ENCODE measurements at regions not wholly inside any gene's neighbourhood (a gene's known extent, or its start where the extent isn't known, plus 50 kb on each side); places are given as distances from the start of the nearest gene placed in this dataset.
A peak's percentile ranks its signal among the peaks of the same experiment; 100 is the strongest.

GRCh38 chr13:39269004-39269403 is 230.7 kb downstream of the NHLRC3 start:
- CTCF ChIA-PET: no interaction called here
- Mint-ChIP-seq H3K27me3 (peaks cover 0 to 10% of the 10 kb centered on the region in 2 donors), H3K4me3 (no peak overlapping the region)

GRCh38 chr13:39269411-39269810 is 231.2 kb downstream of the NHLRC3 start:
- DNase-seq: no peak
- Mint-ChIP-seq H3K4me3 (no peak overlapping the region), H3K4me1 (no peaks in the 10 kb centered on the region), H3K9me3 (peaks cover 0 to 5% (median 0%) of the 10 kb centered on the region in 5 donors), H3K36me3 (no peaks in the 10 kb centered on the region), H3K27ac (no peak overlapping the region), H3K27me3 (peaks cover 0 to 10% of the 10 kb centered on the region in 2 donors)
- no peaks in the 10 kb centered on the region for H3K9me3 ChIP-seq (ENCODE audit: low read length)
- H3K27me3 ChIP-seq (ENCODE audit: insufficient read depth, low read length, poor library complexity, severe bottlenecking): no peaks in the 10 kb centered on the region
- H3K27ac ChIP-seq (ENCODE audit: low read depth, low read length): no peak overlapping the region
- ChIA-PET POLR2A (no interaction called here), CTCF (no interaction called here)
- H3K4me3 ChIP-seq (ENCODE audit: low read length): no peak overlapping the region
- H3K36me3 ChIP-seq (ENCODE audit: insufficient read depth, low read length): no peaks in the 10 kb centered on the region
- H3K4me1 ChIP-seq (ENCODE audit: insufficient read depth, low read length): no peaks in the 10 kb centered on the region

More at GRCh38 chr13:39269004-39269403, 230.7 kb downstream of the NHLRC3 start:
- POLR2A ChIA-PET: no interaction called here
- Mint-ChIP-seq H3K4me1 (no peaks in the 10 kb centered on the region), H3K9me3 (peaks cover 0 to 5% (median 0%) of the 10 kb centered on the region in 5 donors), H3K27ac (no peak overlapping the region), H3K36me3 (no peaks in the 10 kb centered on the region)
- no peaks in the 10 kb centered on the region for H3K9me3 ChIP-seq (ENCODE audit: low read length)
- no peaks in the 10 kb centered on the region for H3K36me3 ChIP-seq (ENCODE audit: insufficient read depth, low read length)
- no peak for DNase-seq
- no peaks in the 10 kb centered on the region for H3K27me3 ChIP-seq (ENCODE audit: insufficient read depth, low read length, poor library complexity, severe bottlenecking)
- no peak overlapping the region for H3K27ac ChIP-seq (ENCODE audit: low read depth, low read length)
- no peak overlapping the region for H3K4me3 ChIP-seq (ENCODE audit: low read length)
- H3K4me1 ChIP-seq (ENCODE audit: insufficient read depth, low read length): no peaks in the 10 kb centered on the region

GRCh38 chr13:39272994-39273393 is 234.7 kb downstream of the NHLRC3 start:
- Histone ChIP-seq H3K27me3 (ENCODE audit: insufficient read depth, low read length, poor library complexity, severe bottlenecking) (no peaks in the 10 kb centered on the region), H3K27ac (ENCODE audit: low read depth, low read length) (no peak overlapping the region), H3K4me3 (ENCODE audit: low read length) (no peak overlapping the region), H3K36me3 (ENCODE audit: insufficient read depth, low read length) (no peaks in the 10 kb centered on the region), H3K9me3 (ENCODE audit: low read length) (no peaks in the 10 kb centered on the region), H3K4me1 (ENCODE audit: insufficient read depth, low read length) (no peaks in the 10 kb centered on the region)
- no peak overlapping the region for H3K4me3 Mint-ChIP-seq
- ChIA-PET CTCF (no interaction called here), POLR2A (no interaction called here)
- H3K27me3 Mint-ChIP-seq: peaks cover 0 to 7% of the 10 kb centered on the region in 2 donors
- H3K9me3 Mint-ChIP-seq: peaks cover 0 to 2% (median 0%) of the 10 kb centered on the region in 5 donors
- no peaks in the 10 kb centered on the region for H3K4me1 Mint-ChIP-seq
- DNase-seq: no peak
- no peaks in the 10 kb centered on the region for H3K36me3 Mint-ChIP-seq
- no peak overlapping the region for H3K27ac Mint-ChIP-seq

- no peaks in the 10 kb centered on the region for H3K4me1 Mint-ChIP-seq
- ChIA-PET POLR2A (no interaction called here), CTCF (interaction anchor here (1.0 kb wide), 1 partner anchor 13 kb away, joined by 3 read pairs; no protein-coding TSS in a partner anchor)
- peaks cover 0 to 7% of the 10 kb centered on the region in 2 donors for H3K27me3 Mint-ChIP-seq
- Histone ChIP-seq H3K9me3 (ENCODE audit: low read length) (no peaks in the 10 kb centered on the region), H3K36me3 (ENCODE audit: insufficient read depth, low read length) (no peaks in the 10 kb centered on the region), H3K4me3 (ENCODE audit: low read length) (no peak overlapping the region), H3K27me3 (ENCODE audit: insufficient read depth, low read length, poor library complexity, severe bottlenecking) (no peaks in the 10 kb centered on the region), H3K4me1 (ENCODE audit: insufficient read depth, low read length) (no peaks in the 10 kb centered on the region), H3K27ac (ENCODE audit: low read depth, low read length) (no peak overlapping the region)
- no peak for DNase-seq
- H3K27ac Mint-ChIP-seq: no peak overlapping the region
- no peaks in the 10 kb centered on the region for H3K36me3 Mint-ChIP-seq
- H3K4me3 Mint-ChIP-seq: no peak overlapping the region
- no peaks in the 10 kb centered on the region for H3K9me3 Mint-ChIP-seq
These were observed 235.9 kb downstream of the NHLRC3 start for GRCh38 chr13:39273953-39274738.

- Mint-ChIP-seq H3K27ac (peak overlapping the region in 1 of 8 donors; percentile 9), H3K9me3 (peaks cover 0 to under 1% (median 0%) of the 10 kb centered on the region in 5 donors), H3K27me3 (peaks cover 0 to 3% of the 10 kb centered on the region in 2 donors), H3K4me3 (no peak overlapping the region), H3K4me1 (no peaks in the 10 kb centered on the region), H3K36me3 (peaks cover 0 to under 1% (median 0%) of the 10 kb centered on the region in 3 donors)
- Histone ChIP-seq H3K36me3 (ENCODE audit: insufficient read depth, low read length) (no peaks in the 10 kb centered on the region), H3K27ac (ENCODE audit: low read depth, low read length) (no peak overlapping the region), H3K27me3 (ENCODE audit: insufficient read depth, low read length, poor library complexity, severe bottlenecking) (no peaks in the 10 kb centered on the region), H3K9me3 (ENCODE audit: low read length) (no peaks in the 10 kb centered on the region), H3K4me3 (ENCODE audit: low read length) (no peak overlapping the region), H3K4me1 (ENCODE audit: insufficient read depth, low read length) (no peaks in the 10 kb centered on the region)
- CTCF ChIA-PET: no interaction called here
- POLR2A ChIA-PET: no interaction called here
- no peak for DNase-seq
These were observed 236.6 kb downstream of the NHLRC3 start for GRCh38 chr13:39274739-39275325.

GRCh38 chr13:39279077-39279476 is 240.8 kb downstream of the NHLRC3 start:
- ChIA-PET POLR2A (no interaction called here), CTCF (no interaction called here)
- no peak overlapping the region for H3K27ac ChIP-seq (ENCODE audit: low read depth, low read length)
- H3K4me1 Mint-ChIP-seq: no peaks in the 10 kb centered on the region
- H3K9me3 ChIP-seq (ENCODE audit: low read length): no peaks in the 10 kb centered on the region
- H3K36me3 Mint-ChIP-seq: peaks cover 0 to 1% (median 0%) of the 10 kb centered on the region in 3 donors
- H3K9me3 Mint-ChIP-seq: peaks cover 0 to 3% (median 1%) of the 10 kb centered on the region in 5 donors
- no peaks in the 10 kb centered on the region for H3K4me1 ChIP-seq (ENCODE audit: insufficient read depth, low read length)
- H3K4me3 Mint-ChIP-seq: no peak overlapping the region
- H3K27ac Mint-ChIP-seq: no peak overlapping the region
- peaks cover 0 to 22% of the 10 kb centered on the region in 2 donors for H3K27me3 Mint-ChIP-seq
- H3K4me3 ChIP-seq (ENCODE audit: low read length): no peak overlapping the region
- no peak for DNase-seq
- H3K27me3 ChIP-seq (ENCODE audit: insufficient read depth, low read length, poor library complexity, severe bottlenecking): no peaks in the 10 kb centered on the region
- H3K36me3 ChIP-seq (ENCODE audit: insufficient read depth, low read length): no peaks in the 10 kb centered on the region

GRCh38 chr13:39281539-39282150 is 243.4 kb downstream of the NHLRC3 start:
- H3K27ac Mint-ChIP-seq: no peak overlapping the region
- Histone ChIP-seq H3K9me3 (ENCODE audit: low read length) (no peaks in the 10 kb centered on the region), H3K36me3 (ENCODE audit: insufficient read depth, low read length) (no peaks in the 10 kb centered on the region), H3K4me1 (ENCODE audit: insufficient read depth, low read length) (no peaks in the 10 kb centered on the region), H3K4me3 (ENCODE audit: low read length) (no peak overlapping the region), H3K27ac (ENCODE audit: low read depth, low read length) (no peak overlapping the region), H3K27me3 (ENCODE audit: insufficient read depth, low read length, poor library complexity, severe bottlenecking) (no peaks in the 10 kb centered on the region)
- H3K4me1 Mint-ChIP-seq: no peaks in the 10 kb centered on the region
- peaks cover 0 to 3% (median 1%) of the 10 kb centered on the region in 3 donors for H3K36me3 Mint-ChIP-seq
- H3K27me3 Mint-ChIP-seq: peaks cover 0 to 30% of the 10 kb centered on the region in 2 donors
- peaks cover 1 to 7% (median 2%) of the 10 kb centered on the region in 5 donors for H3K9me3 Mint-ChIP-seq
- ChIA-PET POLR2A (no interaction called here), CTCF (no interaction called here)
- no peak overlapping the region for H3K4me3 Mint-ChIP-seq
- DNase-seq: no peak

- Mint-ChIP-seq H3K36me3 (peaks cover 0 to 3% (median 1%) of the 10 kb centered on the region in 3 donors), H3K4me3 (no peak overlapping the region), H3K27ac (no peak overlapping the region), H3K9me3 (peaks cover 9 to 14% (median 9%) of the 10 kb centered on the region in 5 donors), H3K4me1 (no peaks in the 10 kb centered on the region), H3K27me3 (peaks cover 0 to 30% of the 10 kb centered on the region in 2 donors)
- DNase-seq: no peak
- Histone ChIP-seq H3K4me3 (ENCODE audit: low read length) (no peak overlapping the region), H3K27ac (ENCODE audit: low read depth, low read length) (no peak overlapping the region), H3K4me1 (ENCODE audit: insufficient read depth, low read length) (no peaks in the 10 kb centered on the region), H3K36me3 (ENCODE audit: insufficient read depth, low read length) (no peaks in the 10 kb centered on the region), H3K27me3 (ENCODE audit: insufficient read depth, low read length, poor library complexity, severe bottlenecking) (no peaks in the 10 kb centered on the region), H3K9me3 (ENCODE audit: low read length) (no peaks in the 10 kb centered on the region)
- POLR2A ChIA-PET: no interaction called here
- CTCF ChIA-PET: no interaction called here
These were observed 244.2 kb downstream of the NHLRC3 start for GRCh38 chr13:39282400-39282972.
